ENCODE measurements at regions not wholly inside any gene's neighbourhood (a gene's known extent, or its start where the extent isn't known, plus 50 kb on each side); places are given as distances from the start of the nearest gene placed in this dataset.
"Not testable (repeated sequence)": the region's sequence is repeated elsewhere in the genome, so short reads cannot be mapped to it uniquely, and the experiment has no call there.

DNA sequence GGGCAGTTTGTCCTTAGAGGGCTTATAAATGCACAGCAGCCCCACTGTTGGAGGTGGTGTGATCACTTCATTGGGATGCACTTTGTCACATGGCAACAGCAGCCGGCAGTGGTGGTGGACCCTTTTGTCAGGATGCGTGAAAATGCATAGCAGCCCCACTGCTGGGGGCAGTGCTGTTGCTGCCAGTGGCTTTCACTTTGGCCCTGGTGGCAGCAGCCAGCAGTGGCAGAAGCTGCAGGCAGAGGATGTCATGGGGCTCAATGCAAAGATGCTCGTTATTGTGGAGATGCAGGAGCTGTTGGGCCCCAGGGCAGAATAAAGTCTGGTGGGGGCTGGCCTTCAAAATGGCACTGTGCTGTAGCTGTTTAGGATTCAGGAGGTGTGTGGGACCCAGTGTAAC, 173.0 kb upstream of the DAAM1 start:
- intact Hi-C loops (cut with DNase I): no loop called here
- DNase-seq (ENCODE audit: low spot score): no peak

DNA sequence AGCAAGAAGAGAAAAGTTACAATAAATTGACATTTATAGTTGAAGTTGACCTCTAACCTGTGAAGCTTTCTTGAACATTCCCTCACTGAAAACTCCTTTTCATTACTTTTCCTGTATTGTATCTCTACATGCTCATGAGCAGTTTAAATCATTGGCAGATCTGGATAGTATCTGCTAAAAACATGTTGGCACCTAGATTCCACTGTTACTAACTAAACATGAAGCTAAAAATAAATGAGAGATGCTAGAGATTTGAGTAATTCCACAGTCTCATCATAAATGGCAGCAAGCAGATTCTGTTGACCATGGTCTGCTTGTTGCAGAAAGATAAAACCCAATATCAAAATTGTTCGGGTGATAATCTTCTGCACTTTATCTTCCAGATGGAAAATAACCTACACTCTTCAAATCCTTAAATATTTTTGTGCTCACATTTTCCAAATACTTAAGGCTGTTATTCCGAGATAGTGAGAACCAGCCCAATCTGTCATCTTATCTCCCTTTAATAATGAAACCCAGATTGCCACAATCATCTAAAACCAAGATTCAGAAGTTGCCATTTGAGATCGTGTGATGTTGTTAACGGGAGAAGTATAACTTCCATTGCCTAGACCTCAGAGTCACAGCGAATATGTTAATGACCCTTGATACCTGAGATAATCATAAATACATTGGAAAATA, 171.0 kb upstream of the DAAM1 start:
- intact Hi-C loops (cut with DNase I): no loop called here
- DNase-seq (ENCODE audit: low spot score): no peak

DNA sequence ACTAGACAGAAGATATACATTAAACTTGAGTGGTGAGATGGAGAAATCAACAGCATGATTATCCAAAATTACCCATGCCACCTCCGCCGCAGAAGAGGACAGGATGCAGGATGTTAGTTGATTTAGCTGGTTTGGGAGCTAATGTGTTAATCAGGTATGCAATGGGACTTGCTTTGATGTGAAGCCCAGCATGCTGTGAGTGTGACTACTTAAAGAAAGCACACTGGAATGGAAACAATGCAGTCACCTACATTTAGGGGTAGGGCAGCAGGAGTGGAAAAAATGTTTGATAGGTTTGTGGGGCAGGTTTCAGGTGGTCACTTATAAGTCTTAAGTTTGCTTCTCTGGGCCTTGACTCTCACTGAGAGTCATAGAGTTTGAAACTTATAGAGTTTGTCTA, 170.0 kb upstream of the DAAM1 start:
- intact Hi-C loops (cut with DNase I): no loop called here
- no peak for DNase-seq (ENCODE audit: low spot score)

DNA sequence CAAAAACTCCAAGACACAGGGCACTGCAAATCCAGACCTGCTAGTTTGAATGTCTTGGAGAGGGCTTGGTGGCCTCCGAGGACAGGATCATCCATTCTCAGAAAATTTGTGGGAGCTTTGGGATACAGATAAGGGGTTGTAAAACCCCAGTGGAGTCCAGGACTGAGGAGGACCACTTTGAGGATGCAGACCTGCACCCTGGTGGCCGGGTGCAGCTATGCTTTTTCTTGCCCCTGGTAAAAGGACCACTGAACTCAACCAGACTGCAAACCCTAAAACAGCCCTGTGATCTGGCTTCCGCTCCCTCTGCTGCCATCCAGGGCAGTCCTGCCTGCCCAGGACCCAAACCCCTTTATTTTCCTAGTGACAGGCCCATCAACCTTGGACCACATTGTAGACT, 169.5 kb upstream of the DAAM1 start:
- intact Hi-C loops (cut with DNase I): no loop called here
- no peak for DNase-seq (ENCODE audit: low spot score)

DNA sequence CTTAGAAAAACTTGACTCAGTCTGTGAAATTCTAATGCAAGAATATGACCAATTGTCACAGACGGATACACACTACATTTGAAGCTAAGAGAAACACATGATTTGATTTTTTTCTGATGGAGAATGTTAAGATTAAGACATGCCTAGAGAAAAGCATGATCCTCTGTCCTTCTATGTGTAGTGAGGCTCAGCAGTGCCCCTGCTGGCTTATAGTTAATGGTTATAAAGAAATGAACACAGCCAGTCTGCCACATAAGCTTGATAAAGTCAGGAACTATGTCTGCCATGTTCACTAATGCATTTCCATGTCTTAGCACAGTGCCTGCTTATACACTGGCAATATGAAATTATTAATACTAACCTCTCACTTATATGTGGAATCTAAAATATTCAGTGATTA, 168.1 kb upstream of the DAAM1 start:
- intact Hi-C loops (cut with DNase I): loop anchor here (10.0 kb wide), 2 partner anchors 376 to 424 kb away; no protein-coding TSS in a partner anchor
- DNase-seq (ENCODE audit: low spot score): no peak

DNA sequence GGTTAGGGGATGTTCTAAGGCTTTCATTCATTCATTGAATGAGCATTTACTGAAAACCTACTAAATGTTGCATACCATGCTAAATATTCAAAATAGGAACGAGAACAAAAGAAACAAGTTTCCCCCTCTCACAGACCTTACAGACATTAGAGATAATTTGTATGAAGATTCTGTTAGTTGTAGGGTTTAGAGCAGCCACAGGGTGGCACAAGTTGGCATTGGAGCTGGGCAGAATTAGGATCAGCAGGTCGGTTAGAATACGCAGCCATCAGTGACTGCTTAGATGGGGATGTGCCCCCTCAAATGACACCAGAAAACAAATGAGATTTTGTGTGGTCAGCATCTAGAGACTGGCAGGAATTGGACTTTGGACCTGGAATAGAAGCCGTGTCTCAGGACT, 166.3 kb upstream of the DAAM1 start:
- intact Hi-C loops (cut with DNase I): loop anchor here (10.0 kb wide), 2 partner anchors 377 to 423 kb away; no protein-coding TSS in a partner anchor

DNA sequence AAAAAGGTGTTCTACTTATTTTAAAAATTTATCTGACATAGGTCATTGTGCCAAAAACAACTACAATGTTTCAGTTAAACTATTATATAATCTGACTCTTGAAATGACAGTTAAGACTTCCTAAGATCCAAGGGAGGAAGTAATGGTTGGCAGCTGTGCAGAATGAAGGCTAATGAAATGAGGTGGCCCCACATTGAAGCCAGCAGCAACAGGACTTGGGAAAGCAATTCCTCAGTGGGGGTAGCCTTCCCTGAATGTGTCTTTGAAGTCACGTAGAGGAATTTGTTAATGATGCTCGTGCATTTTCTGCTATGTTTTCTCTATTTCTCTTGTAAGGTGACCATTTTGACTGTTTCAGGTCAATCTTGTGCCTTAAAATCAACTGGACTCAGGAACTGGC, 162.4 kb upstream of the DAAM1 start:
- DNase-seq (ENCODE audit: low spot score): no peak
- intact Hi-C loops (cut with DNase I): loop anchor here (5.0 to 10.0 kb wide), 3 partner anchors 101 to 419 kb away; no protein-coding TSS in a partner anchor

More for the DNA sequence above, 166.3 kb upstream of the DAAM1 start:
- DNase-seq (ENCODE audit: low spot score): no peak

DNA sequence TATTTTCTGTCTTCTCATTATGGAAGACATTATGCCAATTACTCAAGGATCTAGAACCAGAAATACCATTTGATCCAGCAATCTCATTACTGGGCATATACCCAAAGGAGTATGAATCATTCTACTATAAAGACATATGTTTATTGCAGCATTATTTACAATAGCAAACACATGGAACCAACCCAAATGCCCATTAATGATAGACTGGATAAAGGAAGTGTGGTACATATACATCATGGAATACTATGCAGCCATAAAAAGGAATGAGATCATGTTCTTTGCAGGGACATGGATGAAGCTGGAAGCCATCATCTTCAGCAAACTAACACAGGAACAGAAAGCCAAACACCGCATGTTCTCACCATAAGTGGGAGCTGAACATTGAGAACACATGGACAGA, 161.8 kb upstream of the DAAM1 start:
- not testable (repeated sequence) for DNase-seq (ENCODE audit: low spot score)
- intact Hi-C loops (cut with DNase I): loop anchor here (5.0 to 10.0 kb wide), 3 partner anchors 101 to 418 kb away; no protein-coding TSS in a partner anchor

DNA sequence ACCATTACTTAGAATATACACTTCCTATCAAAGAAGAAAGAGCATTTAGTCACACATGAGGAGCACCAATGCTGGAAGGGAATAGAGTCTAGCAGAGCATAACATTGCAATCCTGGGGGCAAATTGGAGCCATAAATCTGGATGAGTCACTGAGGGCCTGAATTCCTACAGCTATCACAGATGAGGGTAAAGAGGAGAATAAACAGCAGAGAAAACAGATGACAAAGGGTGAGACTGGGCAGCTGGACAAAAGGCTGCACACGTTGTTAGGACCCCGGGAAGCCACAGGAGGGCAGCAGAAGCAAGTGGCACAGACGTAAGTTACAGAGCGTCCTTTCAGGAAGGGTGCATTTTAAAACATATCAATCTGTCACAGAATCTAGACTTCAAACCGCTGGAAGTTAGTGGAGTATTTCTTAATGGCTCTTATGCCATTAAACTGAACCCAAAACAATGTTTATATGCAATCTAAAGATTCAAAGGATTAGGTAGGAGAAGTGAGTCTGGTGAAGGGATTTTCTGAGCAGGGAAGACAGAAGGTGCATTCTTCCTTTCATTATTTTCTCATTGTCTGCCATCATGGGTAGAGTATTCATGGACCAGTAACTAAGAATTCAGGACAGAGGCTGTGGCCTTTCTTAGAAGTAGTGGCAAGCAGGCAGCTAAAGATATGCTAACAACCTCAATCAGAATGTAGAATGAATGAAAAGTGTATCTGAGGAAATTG, 159.8 kb upstream of the DAAM1 start:
- no peak for DNase-seq (ENCODE audit: low spot score)
- intact Hi-C loops (cut with DNase I): loop anchor here (5.0 to 10.0 kb wide), 3 partner anchors 99 to 416 kb away; no protein-coding TSS in a partner anchor

DNA sequence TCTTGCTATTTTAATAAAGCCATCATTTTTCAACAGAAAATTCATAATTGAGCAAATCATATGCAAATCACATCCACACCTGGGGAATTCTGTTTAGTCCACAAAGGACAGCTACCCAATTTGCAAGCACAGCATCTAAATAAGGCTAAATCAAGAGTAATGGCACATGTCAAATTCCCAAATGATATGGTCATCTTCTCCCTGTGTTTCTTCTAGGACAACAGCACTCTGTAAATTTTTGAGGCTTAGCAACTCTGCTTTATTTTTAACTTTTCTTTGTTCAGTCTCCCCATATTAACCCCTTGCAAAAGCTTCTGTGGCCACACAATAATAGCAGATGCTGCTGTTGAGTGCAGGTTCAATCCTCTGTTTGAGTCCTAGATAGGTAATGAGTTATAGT, 155.6 kb upstream of the DAAM1 start:
- intact Hi-C loops (cut with DNase I): no loop called here
- no peak for DNase-seq (ENCODE audit: low spot score)

DNA sequence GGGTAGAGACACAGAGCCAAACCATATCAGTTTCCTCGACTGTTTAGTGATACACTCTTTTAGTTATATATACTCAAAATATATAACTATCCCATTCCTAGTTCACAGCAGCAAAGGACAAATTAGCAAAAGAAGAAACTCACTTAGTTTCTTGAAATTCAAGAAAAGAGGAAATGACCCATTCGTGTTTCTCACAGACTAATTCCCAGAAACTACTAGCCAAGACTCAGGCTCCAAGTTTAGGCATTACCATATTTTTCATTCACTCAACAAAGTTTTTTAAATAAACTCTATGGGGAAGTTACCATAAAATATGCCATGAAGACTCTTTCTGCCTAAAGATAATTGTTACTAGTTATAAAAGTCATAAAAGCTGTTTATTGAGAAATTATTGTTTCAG, 152.3 kb upstream of the DAAM1 start:
- intact Hi-C loops (cut with DNase I): no loop called here

DNA sequence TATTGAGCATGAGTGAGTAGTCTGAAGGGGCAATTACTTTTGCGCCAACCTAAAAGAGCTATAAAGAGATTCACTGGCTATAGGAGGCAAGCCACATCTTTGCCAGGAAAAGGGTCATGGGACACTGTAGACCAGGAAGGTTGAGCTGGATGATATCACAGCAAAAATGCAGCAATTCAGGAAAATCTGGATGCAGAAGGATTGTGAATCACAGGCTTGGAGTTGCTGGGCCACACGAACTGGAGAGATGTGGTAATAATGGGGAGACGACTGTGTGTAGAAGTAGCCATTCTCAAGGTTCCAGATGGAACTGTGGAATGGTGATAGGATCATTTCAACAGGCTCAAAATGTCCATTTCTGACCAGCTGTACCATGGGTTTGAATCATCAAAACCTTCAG, 151.4 kb upstream of the DAAM1 start:
- intact Hi-C loops (cut with DNase I): no loop called here
- no peak for DNase-seq (ENCODE audit: low spot score)

More for the DNA sequence above, 152.3 kb upstream of the DAAM1 start:
- DNase-seq (ENCODE audit: low spot score): no peak

DNA sequence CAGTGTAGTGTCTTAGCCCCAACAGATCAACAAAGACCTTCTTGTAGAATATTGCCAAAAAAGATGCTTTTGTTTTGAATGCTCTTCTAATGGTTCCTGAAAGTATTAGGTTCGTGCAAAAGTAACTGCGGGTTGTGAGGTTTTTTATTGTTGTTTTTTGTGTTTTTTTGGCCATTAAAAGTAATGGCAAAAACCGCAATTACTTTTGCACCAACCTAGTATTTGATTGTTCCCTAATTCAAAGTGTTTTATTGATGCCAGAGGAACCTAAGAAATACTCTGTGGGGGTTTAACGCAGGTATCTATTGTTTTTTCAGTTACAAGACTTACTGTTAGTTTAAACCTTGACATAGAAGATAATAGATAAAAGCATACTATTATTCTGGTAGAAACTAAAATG, 150.8 kb upstream of the DAAM1 start:
- intact Hi-C loops (cut with DNase I): no loop called here
- DNase-seq (ENCODE audit: low spot score): no peak

DNA sequence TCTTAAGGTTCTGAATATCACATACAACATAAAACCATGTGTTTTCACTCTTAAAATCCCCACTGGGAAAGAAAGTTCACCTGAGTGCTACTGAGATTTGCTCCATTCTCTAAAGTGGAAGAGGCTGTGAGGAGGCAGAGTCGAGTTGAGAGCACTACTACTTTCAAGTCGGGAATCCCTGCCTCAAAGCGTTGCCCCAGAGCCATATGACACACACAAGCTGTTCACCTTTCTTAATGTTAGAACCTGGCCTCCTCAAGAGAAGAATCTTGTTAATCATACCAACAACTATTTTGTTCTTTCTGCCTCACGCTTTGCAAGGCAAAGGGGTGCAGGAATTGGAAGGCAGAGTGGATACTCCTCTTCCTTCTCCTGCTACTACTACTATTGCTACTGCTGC, 149.7 kb upstream of the DAAM1 start:
- intact Hi-C loops (cut with DNase I): no loop called here
- DNase-seq (ENCODE audit: low spot score): no peak

DNA sequence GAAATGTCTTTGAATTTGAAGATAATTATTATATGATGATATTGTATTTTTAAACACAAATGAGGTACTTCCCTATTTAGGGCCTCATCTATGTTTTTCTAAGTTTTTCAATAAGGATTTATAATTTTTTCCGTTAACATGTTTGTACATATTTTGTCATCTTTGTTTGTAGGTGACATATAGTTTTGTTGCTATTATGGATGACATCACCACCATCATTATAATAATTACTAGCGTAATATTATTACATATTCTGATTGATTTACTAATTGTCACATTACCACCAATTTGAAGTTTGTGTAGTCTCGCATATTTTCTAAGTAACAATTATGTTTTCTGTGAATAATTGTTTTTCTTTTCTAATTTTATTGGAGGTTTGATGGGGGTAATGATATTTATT, 147.2 kb upstream of the DAAM1 start:
- intact Hi-C loops (cut with DNase I): no loop called here
- no peak for DNase-seq (ENCODE audit: low spot score)

DNA sequence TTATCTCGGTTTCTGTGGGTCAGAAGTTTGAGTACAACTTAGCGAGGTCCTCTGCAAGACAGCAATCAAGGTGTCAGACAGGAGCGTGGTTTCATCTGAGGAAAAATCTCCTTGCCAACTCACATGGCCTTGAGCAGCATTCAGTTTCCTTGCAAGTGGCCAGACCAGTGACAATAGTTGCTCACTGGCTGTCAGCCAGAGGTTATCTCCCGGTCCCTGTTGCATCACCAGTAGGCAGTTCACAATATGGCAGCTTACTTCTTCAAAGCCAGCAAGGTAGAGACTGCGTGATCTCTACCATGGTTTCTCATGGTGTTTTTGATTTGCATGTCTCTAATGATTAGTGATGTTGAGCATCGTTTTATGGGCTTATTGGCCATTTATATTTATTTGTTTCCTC, 143.8 kb upstream of the DAAM1 start:
- DNase-seq (ENCODE audit: low spot score): no peak
- intact Hi-C loops (cut with DNase I): no loop called here

DNA sequence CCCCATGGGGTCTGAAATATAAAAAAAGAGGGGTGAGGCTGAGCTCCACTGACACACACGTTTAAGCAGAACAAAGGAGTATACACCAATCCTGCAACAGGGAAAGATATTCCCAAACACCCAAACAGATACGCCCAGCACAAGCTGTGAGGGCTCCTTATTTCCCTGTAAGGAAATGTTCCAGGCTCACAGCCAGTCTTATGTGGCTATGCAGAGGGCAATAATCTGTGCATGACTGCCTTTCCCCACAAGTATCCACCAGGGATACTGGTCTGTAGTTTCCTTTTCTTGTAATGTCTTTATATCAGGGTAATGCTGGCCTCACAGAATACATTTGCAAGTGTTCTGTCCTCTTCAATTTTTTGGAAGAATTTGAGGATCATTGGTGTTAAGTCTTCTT, 141.7 kb upstream of the DAAM1 start:
- DNase-seq (ENCODE audit: low spot score): no peak
- intact Hi-C loops (cut with DNase I): no loop called here

DNA sequence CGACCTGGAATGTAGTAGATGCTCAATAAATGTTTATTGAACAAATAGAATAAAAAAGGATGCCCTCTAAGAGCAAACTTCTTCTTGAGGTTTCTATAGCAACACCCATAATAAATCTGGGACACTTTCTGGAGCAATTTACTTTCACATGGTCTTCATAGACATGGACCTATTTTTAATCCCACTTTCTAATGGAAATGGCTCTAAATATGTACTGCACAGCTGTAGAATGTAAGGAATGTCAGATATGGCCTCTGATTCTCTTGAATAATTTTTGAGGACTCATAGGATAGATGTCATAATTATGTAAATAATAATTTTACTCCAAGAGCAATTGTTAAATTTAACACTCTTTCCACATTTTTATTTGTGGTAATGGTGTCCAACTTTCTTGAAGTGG, 133.5 kb upstream of the DAAM1 start:
- intact Hi-C loops (cut with DNase I): no loop called here
- DNase-seq (ENCODE audit: low spot score): no peak

DNA sequence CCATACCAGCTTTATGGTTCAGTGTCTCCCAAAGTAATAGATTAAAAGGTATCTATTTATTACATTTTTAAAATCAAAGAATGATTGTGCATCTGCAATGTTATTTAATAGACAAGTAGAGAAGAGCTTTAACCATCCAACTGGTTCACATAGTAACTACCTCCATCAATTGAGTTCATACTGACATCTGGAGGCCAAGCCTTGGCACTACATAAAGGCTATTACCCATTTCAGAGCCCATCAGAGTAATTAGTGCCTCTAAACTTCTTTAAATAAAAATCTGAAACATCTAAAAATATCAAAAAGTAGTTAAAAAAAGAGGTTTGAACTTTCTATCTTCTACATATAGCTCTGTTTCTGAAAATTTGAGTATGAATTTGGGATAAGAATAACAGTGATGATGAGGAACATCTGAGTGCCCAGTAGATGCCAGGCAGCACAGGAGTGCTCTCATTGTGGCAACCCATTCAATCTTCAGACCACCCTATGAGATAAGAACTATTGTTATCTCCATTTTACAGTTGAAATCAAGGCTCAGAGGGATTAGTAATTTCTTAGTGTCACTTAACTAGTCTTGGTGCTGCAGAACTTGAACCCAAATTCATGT, 132.9 kb upstream of the DAAM1 start:
- DNase-seq (ENCODE audit: low spot score): no peak
- intact Hi-C loops (cut with DNase I): loop anchor here (2.0 kb wide), 1 partner anchor 555 kb away; no protein-coding TSS in a partner anchor

DNA sequence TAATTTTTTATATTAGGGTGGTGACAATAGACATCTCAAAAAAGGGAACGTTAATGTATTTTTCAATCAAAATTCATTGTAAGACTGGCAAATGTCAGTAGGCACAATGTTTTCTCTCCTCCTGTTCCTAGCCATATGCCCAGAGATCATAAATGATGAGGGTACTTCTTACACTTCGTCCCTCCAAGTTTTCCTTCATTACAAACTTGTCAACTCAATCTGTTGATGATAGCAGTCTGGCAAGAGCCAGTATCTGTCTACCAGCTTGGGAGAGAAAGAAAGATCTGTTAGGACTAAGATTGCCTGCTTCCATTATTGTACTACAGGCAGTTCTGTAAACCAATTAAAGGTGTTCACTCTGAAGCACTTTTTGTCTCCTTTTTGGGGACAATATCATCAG, 130.9 kb upstream of the DAAM1 start:
- DNase-seq (ENCODE audit: low spot score): no peak
- intact Hi-C loops (cut with DNase I): loop anchor here (2.0 kb wide), 1 partner anchor 557 kb away; no protein-coding TSS in a partner anchor

DNA sequence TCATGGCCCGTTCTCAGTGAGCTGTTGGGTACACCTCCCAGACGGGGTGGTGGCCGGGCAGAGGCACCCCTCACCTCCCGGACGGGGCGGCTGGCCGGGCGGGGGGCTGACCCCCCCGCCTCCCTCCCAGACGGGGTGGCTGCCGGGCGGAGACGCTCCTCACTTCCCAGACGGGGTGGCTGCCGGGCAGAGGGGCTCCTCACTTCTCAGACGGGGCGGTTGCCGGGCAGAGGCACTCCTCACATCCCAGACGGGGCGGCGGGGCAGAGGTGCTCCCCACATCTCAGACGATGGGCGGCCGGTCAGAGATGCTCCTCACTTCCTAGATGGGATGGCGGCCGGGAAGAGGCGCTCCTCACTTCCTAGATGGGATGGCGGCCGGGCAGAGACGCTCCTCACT, 129.7 kb upstream of the DAAM1 start:
- DNase-seq (ENCODE audit: low spot score); intact Hi-C loops (cut with DNase I): not testable (repeated sequence)

Measured in cardiac septum (tissue), 1 donor.